Body of pancreas (tissue), 4 donors: ENCODE measurements at regions not wholly inside any gene's neighbourhood (a gene's known extent, or its start where the extent isn't known, plus 50 kb on each side); places are given as distances from the start of the nearest gene placed in this dataset.

Source experiments
- CTCF ChIP-seq, 7 experiments: fragments of 450-650 bp in 4 of 7; fragments of 200-600 bp in 3 of 7; sonication (generic) in 3 of 7; IDR thresholded peaks; one replicate each; pipeline ENCODE4 v1.5.1; 2016 to 2019; ENCODE audit warnings: antibody characterized with exemption in 7 of 7
- POLR2A ChIP-seq, 3 donors: fragments of 450-650 bp; IDR thresholded peaks; one replicate each; pipeline ENCODE4 v1.6.1; 2016; ENCODE audit warnings: antibody characterized with exemption in 3 of 3, mild to moderate bottlenecking in 2 of 3

DNA sequence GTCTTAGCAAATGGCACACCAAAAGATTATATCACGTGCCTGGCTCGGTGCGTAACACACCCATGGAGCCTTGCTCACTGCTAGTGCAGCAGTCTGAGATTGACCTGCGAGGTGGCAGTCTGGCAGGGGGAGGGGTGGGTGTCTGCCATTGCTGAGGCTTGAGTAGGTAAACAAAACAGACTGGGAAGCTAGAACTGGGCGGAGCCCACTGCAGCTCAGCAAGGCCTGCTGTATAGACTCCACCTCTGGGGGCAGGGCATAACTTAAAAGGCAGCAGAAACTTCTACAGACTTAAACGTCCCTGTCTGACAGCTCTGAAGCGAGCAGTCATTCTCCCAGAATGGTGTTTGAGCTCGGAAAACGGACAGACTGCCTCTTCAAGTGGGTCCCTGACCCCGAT is 55.9 kb upstream of the FSHR start:
- TF ChIP-seq CTCF (IDR thresholded peaks at IDR 0.05), result no peak
- TF ChIP-seq POLR2A (IDR thresholded peaks at IDR 0.05), result no peak
